ENCODE measurements at regions not wholly inside any gene's neighbourhood (a gene's known extent, or its start where the extent isn't known, plus 50 kb on each side); places are given as distances from the start of the nearest gene placed in this dataset.

DNA sequence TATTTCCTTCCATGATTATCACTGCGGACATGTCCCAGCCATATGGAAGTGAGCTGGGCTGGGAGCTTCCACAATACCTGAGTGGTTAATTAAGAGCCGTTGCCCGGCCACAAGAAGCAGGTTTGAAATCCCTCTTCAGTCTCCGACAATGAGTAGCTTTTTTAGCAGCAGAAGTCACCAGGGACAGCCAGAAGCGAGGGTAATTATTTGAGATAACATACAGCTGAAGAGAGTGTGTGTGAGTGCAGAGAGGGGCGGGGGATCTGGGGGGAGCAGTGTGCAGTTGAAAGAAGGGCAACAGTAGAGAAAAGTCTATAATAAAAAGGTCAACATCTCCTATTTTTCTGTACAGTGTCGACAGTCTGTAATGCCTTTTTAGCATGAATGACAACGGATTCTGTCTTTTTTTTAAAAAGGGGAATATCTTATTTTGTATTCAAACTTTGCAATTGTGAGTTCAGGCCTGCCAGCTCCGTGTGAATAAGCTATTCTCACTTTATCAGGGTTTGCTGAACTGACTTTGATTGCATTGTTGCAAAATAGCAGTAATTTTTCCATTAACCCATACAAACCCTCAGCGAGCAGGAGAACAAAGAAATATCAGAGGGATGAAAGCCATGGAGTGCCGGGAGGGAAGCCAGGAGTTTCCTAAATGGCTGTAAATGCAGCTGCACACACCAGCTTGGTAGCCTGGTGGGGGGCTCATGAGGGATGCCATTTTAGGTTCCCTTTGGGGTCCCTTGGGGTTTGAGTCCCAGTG is 220.3 kb upstream of the IRX3 start:
- no peak for DNase-seq (ENCODE audit: extremely low spot score)
- intact Hi-C loops (cut with DNase I), result no loop called here
- no peak overlapping the region for H3K27ac ChIP-seq (replicated peaks in 1 of 4)
- H3K9me3 ChIP-seq, result no peaks in the 10 kb centered on the region
- peaks cover 4 to 27% (median 17%) of the 10 kb centered on the region in 4 donors for H3K4me1 ChIP-seq
- H3K4me3 ChIP-seq, result no peak overlapping the region
- no peaks in the 10 kb centered on the region for H3K36me3 ChIP-seq
- peaks cover 0 to 33% (median 0%) of the 10 kb centered on the region in 4 donors for H3K27me3 ChIP-seq
- TF ChIP-seq, protein P1, sequence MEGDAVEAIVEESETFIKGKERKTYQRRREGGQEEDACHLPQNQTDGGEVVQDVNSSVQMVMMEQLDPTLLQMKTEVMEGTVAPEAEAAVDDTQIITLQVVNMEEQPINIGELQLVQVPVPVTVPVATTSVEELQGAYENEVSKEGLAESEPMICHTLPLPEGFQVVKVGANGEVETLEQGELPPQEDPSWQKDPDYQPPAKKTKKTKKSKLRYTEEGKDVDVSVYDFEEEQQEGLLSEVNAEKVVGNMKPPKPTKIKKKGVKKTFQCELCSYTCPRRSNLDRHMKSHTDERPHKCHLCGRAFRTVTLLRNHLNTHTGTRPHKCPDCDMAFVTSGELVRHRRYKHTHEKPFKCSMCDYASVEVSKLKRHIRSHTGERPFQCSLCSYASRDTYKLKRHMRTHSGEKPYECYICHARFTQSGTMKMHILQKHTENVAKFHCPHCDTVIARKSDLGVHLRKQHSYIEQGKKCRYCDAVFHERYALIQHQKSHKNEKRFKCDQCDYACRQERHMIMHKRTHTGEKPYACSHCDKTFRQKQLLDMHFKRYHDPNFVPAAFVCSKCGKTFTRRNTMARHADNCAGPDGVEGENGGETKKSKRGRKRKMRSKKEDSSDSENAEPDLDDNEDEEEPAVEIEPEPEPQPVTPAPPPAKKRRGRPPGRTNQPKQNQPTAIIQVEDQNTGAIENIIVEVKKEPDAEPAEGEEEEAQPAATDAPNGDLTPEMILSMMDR (IDR thresholded peaks at IDR 0.05), result no peak
- TF ChIP-seq POLR2AphosphoS5 (IDR thresholded peaks at IDR 0.05) (no peak), POLR2A (IDR thresholded peaks at IDR 0.05; ENCODE audit: low read depth) (no peak), EP300 (IDR thresholded peaks at IDR 0.05) (no peak)
- 53% methylated on average over 11 of the region's 11 CpGs for whole genome bisulfite sequencing

DNA sequence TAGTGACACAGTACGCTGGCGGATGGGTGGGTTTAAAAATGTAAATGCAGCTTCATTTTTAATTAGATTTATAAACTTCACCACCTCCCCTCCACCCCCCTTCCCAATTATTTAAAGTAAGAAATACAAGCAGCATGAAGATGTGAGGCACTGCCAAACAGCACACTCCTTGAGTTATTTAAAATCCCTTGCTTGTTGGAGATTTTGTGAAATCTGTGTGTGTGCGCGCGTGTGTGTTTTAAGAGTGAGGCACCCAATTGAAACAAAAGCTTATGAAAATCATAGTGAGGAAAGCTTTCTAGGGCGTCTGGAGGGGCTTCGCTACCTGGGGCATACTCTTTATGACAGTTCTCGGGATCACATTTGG is 219.6 kb upstream of the IRX3 start:
- no peak for DNase-seq (ENCODE audit: extremely low spot score)
- intact Hi-C loops (cut with DNase I), result no loop called here
- TF ChIP-seq, protein P1 (IDR thresholded peaks at IDR 0.05), result no peak
- TF ChIP-seq POLR2A (IDR thresholded peaks at IDR 0.05; ENCODE audit: low read depth), result no peak
- TF ChIP-seq POLR2AphosphoS5 (IDR thresholded peaks at IDR 0.05), result no peak
- no peak for TF ChIP-seq EP300 (IDR thresholded peaks at IDR 0.05)

DNA sequence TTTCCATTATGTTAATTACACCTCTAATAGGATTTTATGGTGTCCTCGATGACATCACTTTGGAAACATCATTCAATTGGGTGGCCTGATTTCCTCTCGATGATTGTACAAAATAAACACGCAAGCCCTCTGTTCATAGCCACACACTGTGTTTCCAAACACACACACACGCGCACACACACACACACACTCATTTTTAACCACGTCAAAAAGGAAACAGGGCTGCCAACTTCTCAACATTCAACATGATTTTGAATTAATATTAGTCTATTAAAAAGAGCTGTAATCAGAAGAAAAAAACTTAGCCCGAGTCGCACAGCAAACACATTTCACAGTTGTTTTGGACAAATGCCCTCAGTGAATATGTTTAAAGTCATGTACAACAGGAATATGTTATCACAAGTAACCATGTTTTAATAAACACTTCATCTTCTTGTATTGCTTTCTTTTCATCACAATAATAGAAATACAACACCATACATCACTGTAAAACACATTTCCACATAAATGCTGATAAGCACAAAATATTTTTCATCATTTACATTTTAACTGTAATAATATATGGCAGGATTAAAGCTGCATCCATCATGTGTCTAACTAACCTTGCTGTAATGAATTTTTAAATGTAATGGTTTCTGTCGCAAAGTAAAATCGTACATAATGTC is 219.1 kb upstream of the IRX3 start:
- TF ChIP-seq POLR2A (IDR thresholded peaks at IDR 0.05; ENCODE audit: low read depth) (no peak), POLR2AphosphoS5 (IDR thresholded peaks at IDR 0.05) (no peak), EP300 (IDR thresholded peaks at IDR 0.05) (no peak)
- TF ChIP-seq, protein P1 (IDR thresholded peaks at IDR 0.05), result no peak
- H3K27ac ChIP-seq (replicated peaks in 1 of 4), result no peak overlapping the region
- peaks cover 0 to 27% (median 8%) of the 10 kb centered on the region in 4 donors for H3K4me1 ChIP-seq
- H3K27me3 ChIP-seq, result peaks cover 0 to 37% (median 0%) of the 10 kb centered on the region in 4 donors
- no peaks in the 10 kb centered on the region for H3K36me3 ChIP-seq
- H3K4me3 ChIP-seq, result no peak overlapping the region
- no peaks in the 10 kb centered on the region for H3K9me3 ChIP-seq
- no peak for DNase-seq (ENCODE audit: extremely low spot score)
- WGBS, result 61% methylated on average over 10 of the region's 10 CpGs
- intact Hi-C loops (cut with DNase I), result no loop called here

More for the DNA sequence above, 219.6 kb upstream of the IRX3 start:
- no peaks in the 10 kb centered on the region for H3K9me3 ChIP-seq
- H3K27ac ChIP-seq (replicated peaks in 1 of 4), result no peak overlapping the region
- no peak overlapping the region for H3K4me3 ChIP-seq
- peaks cover 0 to 37% (median 0%) of the 10 kb centered on the region in 4 donors for H3K27me3 ChIP-seq
- H3K4me1 ChIP-seq, result peaks cover 4 to 27% (median 13%) of the 10 kb centered on the region in 4 donors
- no peaks in the 10 kb centered on the region for H3K36me3 ChIP-seq
- 63% methylated on average over 8 of the region's 8 CpGs for WGBS

DNA sequence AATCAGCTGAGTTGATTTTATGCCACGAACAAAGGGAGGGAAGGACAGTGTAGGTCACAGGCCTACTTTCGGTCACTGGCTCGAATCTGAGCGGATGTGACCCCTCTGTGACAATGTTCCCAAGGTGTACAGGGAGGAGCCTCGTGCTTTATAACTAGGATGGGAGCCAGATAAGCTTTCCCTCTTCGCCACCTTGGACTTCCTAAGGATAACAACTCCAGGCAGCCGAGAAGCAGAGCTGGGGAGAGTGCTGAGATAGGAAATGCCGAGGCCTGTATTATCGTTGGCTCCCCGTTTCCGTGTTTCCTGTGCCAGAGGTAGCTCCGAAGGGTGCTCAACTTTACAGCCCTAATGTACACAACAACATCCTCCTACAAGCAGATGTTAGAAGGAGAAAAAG is 217.8 kb upstream of the IRX3 start:
- intact Hi-C loops (cut with DNase I), result no loop called here
- TF ChIP-seq, protein P1 (IDR thresholded peaks at IDR 0.05), result no peak
- TF ChIP-seq POLR2AphosphoS5 (IDR thresholded peaks at IDR 0.05) (peak in 1 of 2 donors; percentile 27), POLR2A (IDR thresholded peaks at IDR 0.05; ENCODE audit: low read depth) (no peak), EP300 (IDR thresholded peaks at IDR 0.05) (no peak)
- no peak for DNase-seq (ENCODE audit: extremely low spot score)
- no peaks in the 10 kb centered on the region for H3K36me3 ChIP-seq
- 67% methylated on average over 12 of the region's 12 CpGs for WGBS
- no peak overlapping the region for H3K4me3 ChIP-seq
- peaks cover 0 to 32% (median 0%) of the 10 kb centered on the region in 4 donors for H3K27me3 ChIP-seq
- no peaks in the 10 kb centered on the region for H3K9me3 ChIP-seq
- peaks cover 2 to 27% (median 6%) of the 10 kb centered on the region in 4 donors for H3K4me1 ChIP-seq
- no peak overlapping the region for H3K27ac ChIP-seq (replicated peaks in 1 of 4)
